Heart left ventricle (tissue), 16 donors: ENCODE measurements at regions not wholly inside any gene's neighbourhood (a gene's known extent, or its start where the extent isn't known, plus 50 kb on each side); places are given as distances from the start of the nearest gene placed in this dataset.

Experiments
- ATAC-seq, 4 donors: fragments of 200-7000 bp; cut with Tn5 transposase; one replicate each; pipeline ENCODE4 v1.9.1; 2020 to 2022; ENCODE audit warnings: moderate library complexity in 4 of 4, mild to moderate bottlenecking in 3 of 4, moderate number of reproducible peaks in 1 of 4
- DNase-seq, 5 donors: peaks; one replicate each; pipeline ENCODE4 v3.0.0-alpha.2; 2020
- H3K27ac ChIP-seq, 12 donors: fragments of 200-600 bp; sonication (generic) in 4 of 12; one replicate each; pipeline versions ENCODE4 v1.5.0 to v1.8.0; 2016 to 2022; ENCODE audit warnings: mild to moderate bottlenecking in 2 of 12
- H3K27me3 ChIP-seq, 9 donors: fragments of 200-600 bp; sonication (generic) in 2 of 9; one replicate each; pipeline versions ENCODE4 v1.5.1 to v1.8.0; 2016 to 2022; ENCODE audit warnings: mild to moderate bottlenecking in 3 of 9
- H3K36me3 ChIP-seq, 9 donors: fragments of 200-600 bp; sonication (generic) in 2 of 9; one replicate each; pipeline versions ENCODE4 v1.5.0 to v1.8.0; 2018 to 2022; ENCODE audit warnings: mild to moderate bottlenecking in 2 of 9
- H3K4me1 ChIP-seq, 12 donors: fragments of 200-600 bp; sonication (generic) in 4 of 12; one replicate each; pipeline versions ENCODE4 v1.5.0 to v1.8.0; 2016 to 2022; ENCODE audit warnings: mild to moderate bottlenecking in 3 of 12
- H3K4me3 ChIP-seq, 12 donors: fragments of 200-600 bp; sonication (generic) in 4 of 12; one replicate each; pipeline versions ENCODE4 v1.5.0 to v1.8.0; 2017 to 2022; ENCODE audit warnings: mild to moderate bottlenecking in 9 of 12, moderate library complexity in 4 of 12
- H3K9me3 ChIP-seq, 12 donors: fragments of 200-600 bp; sonication (generic) in 4 of 12; one replicate each; pipeline versions ENCODE4 v1.5.0 to v1.8.0; 2016 to 2022; ENCODE audit warnings: mild to moderate bottlenecking in 1 of 12
- CTCF ChIP-seq, 12 donors: fragments of 200-600 bp; sonication (generic) in 4 of 12; IDR thresholded peaks; one replicate each; pipeline versions ENCODE4 v1.5.0 to v1.8.0; 2018 to 2022; ENCODE audit warnings: antibody characterized with exemption in 12 of 12, mild to moderate bottlenecking in 5 of 12
- POLR2A ChIP-seq, 2 donors: fragments of 450-650 bp; IDR thresholded peaks; one replicate each; pipeline ENCODE4 v1.6.1; 2017; ENCODE audit warnings: antibody characterized with exemption in 2 of 2, mild to moderate bottlenecking in 2 of 2, moderate library complexity in 2 of 2
- WGBS, 4 donors: extraction: QIAGEN DNeasy Blood & Tissue Kit in 2 of 4; methylation state at CpG; one replicate each; pipeline versions ENCODE4 v1.1.5 to v1.1.7; 2013 to 2018; 5-methylcytosine and 5-hydroxymethylcytosine counted together
- intact Hi-C, 10 donors: fragments of 100-400 bp; cut with DNase I; formaldehyde crosslinking; loops; one replicate each; pipeline versions ENCODE4 v1.11.1 to v1.14.2; 2022
- donor health status: ischemic (EF 13 %, LVEDD 7.1; RV severe dilation, severe dysfunction).
- donor health status: healthy with polysubstance abuse.
- donor health status: DM: no; HTN: yes; CAD: no.
- donor health status: DM: no; HTN: no; CAD: no.
- donor health status: ischemic (EF 25% LVEDD 6.9; RV normal size, moderate dysfunction).
- donor health status: ischemic (EF 25% LVEDD 5.7; RV mildly dilated, moderate dysfunction).
- donor health status: healthy.
- donor health status: DM: yes; HTN: yes; CAD: no.
- donor health status: ischemic (EF 35%, LVEDD 5.7; RV mildly dilated, moderate dysfunction).
- donor health status: nonischemic (EF 11% LVEDD 7.7; RV severe dilation, severe dysfunction).
- donor health status: DM: yes; HTN: yes; CAD: no.
- donor health status: PGD.
- donor health status: ischemic (EF 29% LVEDD 5.4; RV normal size, mild dysfunction).
- donor health status: nonischemic (EF 23%, LVEDD 6.1; RV moderate dilation, normal function).

- Histone ChIP-seq H3K4me3 (no peak overlapping the region), H3K4me1 (no peaks in the 10 kb centered on the region), H3K9me3 (peaks cover 0 to 6% (median 0%) of the 10 kb centered on the region in 12 donors), H3K27me3 (no peaks in the 10 kb centered on the region), H3K27ac (no peak overlapping the region), H3K36me3 (no peaks in the 10 kb centered on the region)
- 72 to 75% (median 74%) methylated on average over 5 of the region's 5 CpGs for WGBS, 4 donors
- DNase-seq, result no peak
- intact Hi-C loops, result no loop called here
- TF ChIP-seq POLR2A (IDR thresholded peaks at IDR 0.05) (no peak), CTCF (IDR thresholded peaks at IDR 0.05) (no peak)
- no peak for ATAC-seq
Measured at GRCh38 chr9:79056041-79056440, 515.7 kb upstream of the TLE4 start.

DNA sequence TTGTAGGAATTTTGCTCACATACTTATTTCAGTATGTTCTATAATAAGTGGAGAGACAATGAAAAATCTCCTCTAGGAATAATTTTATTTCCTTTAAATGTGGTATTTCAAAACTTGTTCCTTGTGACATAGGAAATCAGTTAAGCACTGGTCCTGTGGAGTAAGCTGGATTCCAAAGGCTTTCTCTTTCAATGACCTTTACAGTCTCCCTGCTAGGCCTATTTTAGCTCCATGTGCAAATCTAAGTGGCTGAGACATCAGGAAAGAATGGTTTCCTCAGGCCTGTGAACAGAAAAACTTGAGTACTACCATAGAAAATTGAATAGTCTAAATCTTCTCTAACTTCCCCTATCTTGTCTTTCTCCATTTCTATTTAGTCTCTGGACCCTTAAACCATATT, 514.2 kb upstream of the TLE4 start:
- intact Hi-C loops, result no loop called here
- Histone ChIP-seq H3K9me3 (peaks cover 0 to 6% (median 0%) of the 10 kb centered on the region in 12 donors), H3K4me1 (no peaks in the 10 kb centered on the region), H3K4me3 (no peak overlapping the region), H3K27ac (no peak overlapping the region), H3K36me3 (no peaks in the 10 kb centered on the region), H3K27me3 (no peaks in the 10 kb centered on the region)
- DNase-seq (no peak), ATAC-seq (no peak)
- TF ChIP-seq POLR2A (IDR thresholded peaks at IDR 0.05) (no peak), CTCF (IDR thresholded peaks at IDR 0.05) (no peak)

- no peak for TF ChIP-seq CTCF (IDR thresholded peaks at IDR 0.05)
- no peak for TF ChIP-seq POLR2A (IDR thresholded peaks at IDR 0.05)
- 32 to 69% (median 33%) methylated on average over 1 of the region's 1 CpG for WGBS, 4 donors
- no peak overlapping the region for H3K27ac ChIP-seq
- intact Hi-C loops, result no loop called here
- peaks cover 0 to 6% (median 0%) of the 10 kb centered on the region in 12 donors for H3K9me3 ChIP-seq
- ATAC-seq, result no peak
- DNase-seq, result no peak
- H3K4me1 ChIP-seq, result no peaks in the 10 kb centered on the region
- no peak overlapping the region for H3K4me3 ChIP-seq
- no peaks in the 10 kb centered on the region for H3K36me3 ChIP-seq
- H3K27me3 ChIP-seq, result no peaks in the 10 kb centered on the region
Measured at GRCh38 chr9:79060766-79061165, 511.0 kb upstream of the TLE4 start.

DNA sequence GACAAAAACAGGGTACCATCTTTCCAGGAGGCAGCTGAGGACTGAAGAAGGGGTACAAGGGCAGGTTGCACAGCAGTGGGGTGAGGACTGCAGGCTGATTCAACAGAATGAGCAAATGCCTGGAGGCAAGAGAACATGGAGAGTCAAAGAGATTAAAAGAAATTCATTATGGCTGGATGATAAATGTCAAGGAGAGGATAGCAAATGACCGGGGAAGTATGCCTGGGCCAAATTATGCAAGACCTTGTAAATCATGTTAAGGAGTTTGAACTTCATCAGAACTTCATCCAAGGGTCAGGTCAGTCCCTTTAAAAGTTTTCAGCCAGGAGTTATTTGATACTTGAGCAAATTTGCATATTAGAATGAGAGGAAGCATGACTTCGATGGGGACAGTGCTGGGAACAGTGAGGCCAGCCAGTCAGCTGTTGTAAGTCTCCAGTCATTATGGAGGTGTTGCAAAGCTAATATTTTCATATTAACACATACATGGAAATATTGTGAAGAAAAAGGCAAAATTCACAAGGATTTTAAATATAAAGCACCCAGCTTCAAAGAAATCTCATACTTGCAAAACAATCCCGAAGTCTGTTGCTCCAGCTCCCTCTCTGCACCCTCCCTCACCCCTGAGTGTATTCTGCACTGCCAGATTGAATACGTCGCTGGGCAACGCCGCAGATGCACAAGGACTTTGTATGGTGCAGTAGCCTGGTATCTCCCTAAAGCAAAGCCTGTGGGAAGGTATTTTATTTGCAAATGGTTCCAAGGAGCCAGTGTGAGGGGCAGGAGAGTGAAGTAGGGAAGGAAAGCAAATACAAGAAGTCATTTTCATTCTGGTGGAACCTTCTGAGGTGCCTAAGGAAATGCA, 509.8 kb upstream of the TLE4 start:
- Histone ChIP-seq H3K4me1 (no peaks in the 10 kb centered on the region), H3K27me3 (no peaks in the 10 kb centered on the region), H3K4me3 (no peak overlapping the region), H3K27ac (no peak overlapping the region), H3K9me3 (peaks cover 0 to 6% (median 0%) of the 10 kb centered on the region in 12 donors), H3K36me3 (no peaks in the 10 kb centered on the region)
- intact Hi-C loops, result no loop called here
- ATAC-seq, result no peak
- TF ChIP-seq POLR2A (IDR thresholded peaks at IDR 0.05) (no peak), CTCF (IDR thresholded peaks at IDR 0.05) (no peak)
- WGBS, 4 donors, result 74 to 80% (median 79%) methylated on average over 7 of the region's 7 CpGs
- DNase-seq, result no peak
